ENCODE measurements at regions not wholly inside any gene's neighbourhood (a gene's known extent, or its start where the extent isn't known, plus 50 kb on each side); places are given as distances from the start of the nearest gene placed in this dataset.

DNA sequence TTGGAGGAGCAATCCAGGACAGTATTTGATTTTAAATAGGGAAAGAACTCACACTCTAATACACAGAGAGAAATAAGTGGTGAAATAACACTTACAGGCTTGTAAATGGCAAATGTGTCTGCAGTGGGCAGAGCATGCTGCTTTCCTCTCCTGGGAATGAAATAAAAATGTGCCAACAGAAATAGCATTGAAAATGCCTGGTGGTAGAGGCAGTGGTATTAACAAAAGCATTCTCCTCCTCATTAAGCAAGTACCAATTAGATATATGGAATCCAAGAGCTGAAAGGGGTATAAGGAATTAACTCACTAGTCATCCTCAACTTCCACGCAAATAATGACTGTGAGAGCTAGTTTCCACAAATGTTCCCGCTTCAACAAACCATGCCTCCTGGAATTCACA, 364.1 kb upstream of the KCNMB2 start:
- TF ChIP-seq, protein P1, sequence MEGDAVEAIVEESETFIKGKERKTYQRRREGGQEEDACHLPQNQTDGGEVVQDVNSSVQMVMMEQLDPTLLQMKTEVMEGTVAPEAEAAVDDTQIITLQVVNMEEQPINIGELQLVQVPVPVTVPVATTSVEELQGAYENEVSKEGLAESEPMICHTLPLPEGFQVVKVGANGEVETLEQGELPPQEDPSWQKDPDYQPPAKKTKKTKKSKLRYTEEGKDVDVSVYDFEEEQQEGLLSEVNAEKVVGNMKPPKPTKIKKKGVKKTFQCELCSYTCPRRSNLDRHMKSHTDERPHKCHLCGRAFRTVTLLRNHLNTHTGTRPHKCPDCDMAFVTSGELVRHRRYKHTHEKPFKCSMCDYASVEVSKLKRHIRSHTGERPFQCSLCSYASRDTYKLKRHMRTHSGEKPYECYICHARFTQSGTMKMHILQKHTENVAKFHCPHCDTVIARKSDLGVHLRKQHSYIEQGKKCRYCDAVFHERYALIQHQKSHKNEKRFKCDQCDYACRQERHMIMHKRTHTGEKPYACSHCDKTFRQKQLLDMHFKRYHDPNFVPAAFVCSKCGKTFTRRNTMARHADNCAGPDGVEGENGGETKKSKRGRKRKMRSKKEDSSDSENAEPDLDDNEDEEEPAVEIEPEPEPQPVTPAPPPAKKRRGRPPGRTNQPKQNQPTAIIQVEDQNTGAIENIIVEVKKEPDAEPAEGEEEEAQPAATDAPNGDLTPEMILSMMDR (IDR thresholded peaks at IDR 0.05; ENCODE audit: low read length), result no peak
- TF ChIP-seq EZH2 (optimal IDR thresholded peaks at IDR 0.05; ENCODE audit: low read depth, low read length) (no peak), EZH2phosphoT487 (IDR thresholded peaks at IDR 0.05; ENCODE audit: low read length) (no peak)

Data from MM.1S (cell line).